Fibroblast of peridontal ligament (primary cell): ENCODE measurements at regions not wholly inside any gene's neighbourhood (a gene's known extent, or its start where the extent isn't known, plus 50 kb on each side); places are given as distances from the start of the nearest gene placed in this dataset.

Source experiments
- DNase-seq: peaks from one replicate; pipeline ENCODE4 v3.0.0-alpha.2; 2010; ENCODE audit errors: extremely low read depth

DNA sequence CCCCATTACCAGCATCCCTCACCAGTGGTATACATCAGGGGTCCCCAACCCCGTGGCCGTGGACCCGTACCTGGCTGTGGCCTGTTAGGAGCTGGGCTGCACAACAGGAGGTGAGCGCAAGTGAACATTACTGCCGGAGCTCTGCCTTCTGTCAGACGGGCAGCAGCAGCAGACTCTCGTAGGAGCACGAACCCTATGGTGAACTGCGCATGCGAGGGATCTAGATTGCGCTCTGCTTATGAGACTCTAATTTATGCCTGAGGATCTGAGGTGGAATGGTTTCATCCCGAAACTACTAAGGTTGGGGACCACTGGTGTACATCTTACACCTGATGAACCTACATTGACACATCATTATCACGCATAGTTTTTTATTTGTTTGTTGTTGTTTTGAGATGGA, 52.8 kb upstream of the DHX15 start:
- DNase-seq, result no peak

DNA sequence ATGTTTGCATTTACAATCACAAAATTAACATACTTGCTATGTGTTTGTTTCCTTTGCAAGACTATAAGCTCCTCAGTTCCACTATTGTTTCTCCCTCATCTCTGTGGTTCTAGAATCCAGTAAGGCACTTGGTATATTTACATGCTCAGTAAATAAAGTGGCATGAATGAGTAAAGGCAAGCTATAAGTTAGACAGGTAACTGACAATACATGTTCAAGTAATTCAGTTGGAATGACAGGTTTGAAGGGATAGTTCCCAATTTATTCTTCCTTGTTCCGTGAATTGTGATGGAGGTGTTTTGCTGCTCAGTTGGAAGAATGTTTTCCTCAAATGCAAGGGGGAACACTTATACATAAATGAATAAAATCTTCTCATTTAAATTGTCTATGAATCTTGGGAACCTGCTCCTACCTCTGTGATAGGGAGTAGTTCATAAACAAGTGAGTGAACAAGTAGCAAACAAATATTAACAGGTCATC, 54.1 kb upstream of the DHX15 start:
- no peak for DNase-seq

DNA sequence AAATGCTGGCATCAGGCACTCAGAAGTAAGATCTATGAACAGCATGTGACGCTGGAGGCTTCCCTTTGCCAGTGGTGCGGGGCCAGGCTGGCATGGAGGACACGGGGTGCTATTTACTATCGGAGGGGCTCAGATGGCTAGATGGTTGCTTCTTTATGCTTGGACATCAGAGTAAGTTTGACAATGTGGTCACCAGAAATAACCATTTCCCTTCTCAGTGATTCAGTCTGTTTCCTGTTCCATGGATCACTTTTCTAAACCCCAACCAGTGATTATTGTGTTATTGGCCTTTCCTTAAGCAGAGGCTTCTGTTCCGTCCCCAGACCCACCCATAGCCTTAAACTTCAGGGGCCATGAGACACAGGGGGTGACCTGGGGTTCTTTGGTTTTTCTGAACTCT, 55.4 kb upstream of the DHX15 start:
- no peak for DNase-seq

DNA sequence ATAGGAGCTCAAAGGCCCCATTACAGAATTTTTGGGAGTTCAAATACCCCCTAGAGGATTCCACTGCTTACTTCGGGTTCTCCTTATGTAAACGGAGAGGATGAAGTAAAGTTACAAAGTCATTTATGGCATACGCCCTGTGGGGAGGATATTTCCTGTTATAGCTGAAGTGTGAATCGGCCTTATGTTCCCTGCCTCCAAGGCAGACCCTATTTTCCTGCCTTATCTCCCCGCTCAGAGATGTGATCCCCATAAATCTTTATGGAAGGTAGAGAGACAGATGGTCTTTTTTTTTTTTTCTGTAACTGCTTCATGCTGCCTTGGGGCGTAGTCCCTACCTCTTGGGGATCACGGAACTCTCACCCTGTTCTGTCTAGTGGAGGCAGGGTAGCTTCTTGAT, 56.0 kb upstream of the DHX15 start:
- no peak for DNase-seq

DNA sequence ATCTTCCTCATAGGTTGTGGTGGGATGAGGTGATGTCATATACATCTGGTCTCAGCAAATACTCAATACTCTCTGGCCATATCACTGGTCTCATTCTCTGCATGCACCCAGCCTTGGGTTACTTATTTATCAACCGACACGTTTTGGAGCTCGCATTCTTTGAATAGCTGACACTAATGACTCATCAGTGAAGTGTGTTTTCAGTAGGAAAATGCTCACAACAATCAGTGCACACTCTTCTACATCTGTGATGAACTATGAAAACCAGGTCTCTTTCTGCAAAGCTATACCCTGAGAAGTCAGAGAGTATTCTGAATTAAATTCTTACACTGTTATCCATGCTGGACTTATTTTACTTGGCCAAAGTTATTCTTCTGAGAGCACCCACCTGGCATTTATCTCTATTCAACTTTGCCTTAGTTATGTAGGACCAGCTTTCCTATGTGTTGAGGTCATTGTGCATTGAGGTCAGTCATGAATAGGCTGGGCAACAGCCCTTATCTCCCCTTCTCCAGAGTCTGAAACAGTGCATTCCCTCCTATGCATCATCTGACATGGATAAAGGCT, 58.7 kb upstream of the DHX15 start:
- peak; percentile 15 for DNase-seq

DNA sequence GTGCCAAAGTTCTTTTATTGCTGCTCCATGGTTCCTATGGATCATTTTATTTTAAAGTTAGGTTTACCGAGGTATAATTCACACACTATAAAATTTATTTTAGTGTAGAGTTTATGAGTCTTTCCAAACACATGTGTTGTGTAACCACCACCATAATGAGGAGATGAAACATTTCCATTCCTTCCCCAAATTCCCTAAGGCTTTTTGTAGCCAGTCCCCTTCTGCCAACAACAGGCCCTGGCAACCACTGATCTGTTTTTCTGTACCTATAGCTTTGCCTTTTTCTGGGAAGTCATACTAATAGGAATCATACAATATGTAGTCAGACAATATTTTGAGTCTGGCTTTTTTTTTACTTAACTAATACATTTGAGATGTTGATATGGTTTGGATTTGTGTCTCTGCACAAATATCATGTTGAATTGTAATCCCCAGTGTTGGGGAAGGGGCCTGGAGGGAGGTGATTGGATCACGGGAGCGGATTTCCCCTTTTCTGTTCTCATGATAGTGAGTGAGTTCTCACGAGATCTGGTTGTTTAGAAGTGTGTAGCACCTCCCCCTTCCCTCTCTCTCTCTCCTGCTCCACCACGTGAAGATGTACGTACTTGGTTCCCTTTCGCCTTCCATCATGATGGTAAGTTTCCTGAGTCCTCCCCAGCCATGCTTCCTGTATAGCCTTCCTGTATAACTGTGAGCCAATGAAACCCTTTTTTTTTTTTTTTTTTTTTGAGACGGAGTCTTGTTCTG, 59.6 kb upstream of the DHX15 start:
- DNase-seq, result peak; percentile 33

DNA sequence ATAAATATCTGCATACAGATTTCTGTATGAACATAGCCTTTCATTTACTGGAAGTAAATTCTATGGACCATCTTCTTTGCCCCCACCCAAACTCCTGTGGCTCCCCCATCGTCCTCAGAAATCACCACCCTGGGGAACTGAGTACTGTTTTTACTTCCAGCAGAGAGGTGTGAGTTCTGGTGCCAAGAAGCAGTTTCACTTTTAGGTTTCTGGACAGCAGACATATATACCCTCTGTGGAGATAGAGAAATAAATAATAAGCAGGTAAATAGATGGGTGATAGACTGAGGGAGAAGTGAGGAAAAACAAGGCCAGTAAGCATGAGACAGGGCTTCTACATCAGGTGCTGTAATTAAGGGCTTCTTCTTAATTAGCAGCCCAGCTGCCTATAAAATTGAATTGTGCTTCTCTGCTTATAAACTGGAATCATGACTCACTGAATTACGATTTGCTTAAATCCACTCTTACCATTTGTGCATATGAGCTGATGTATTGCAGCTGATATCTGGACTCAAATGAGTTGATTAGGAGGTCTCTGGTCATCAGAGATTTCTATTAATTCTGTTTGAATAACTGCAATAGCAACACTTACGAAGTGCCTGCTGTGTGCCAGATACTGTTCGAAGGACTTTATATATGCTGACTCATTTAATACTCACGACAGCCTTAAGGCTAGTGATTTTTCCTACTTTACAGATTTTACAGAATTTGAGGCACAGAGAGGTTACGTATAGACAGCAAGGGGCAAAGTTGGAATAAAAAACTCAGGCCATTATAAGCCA, 60.8 kb upstream of the DHX15 start:
- DNase-seq, result peak; percentile 26

DNA sequence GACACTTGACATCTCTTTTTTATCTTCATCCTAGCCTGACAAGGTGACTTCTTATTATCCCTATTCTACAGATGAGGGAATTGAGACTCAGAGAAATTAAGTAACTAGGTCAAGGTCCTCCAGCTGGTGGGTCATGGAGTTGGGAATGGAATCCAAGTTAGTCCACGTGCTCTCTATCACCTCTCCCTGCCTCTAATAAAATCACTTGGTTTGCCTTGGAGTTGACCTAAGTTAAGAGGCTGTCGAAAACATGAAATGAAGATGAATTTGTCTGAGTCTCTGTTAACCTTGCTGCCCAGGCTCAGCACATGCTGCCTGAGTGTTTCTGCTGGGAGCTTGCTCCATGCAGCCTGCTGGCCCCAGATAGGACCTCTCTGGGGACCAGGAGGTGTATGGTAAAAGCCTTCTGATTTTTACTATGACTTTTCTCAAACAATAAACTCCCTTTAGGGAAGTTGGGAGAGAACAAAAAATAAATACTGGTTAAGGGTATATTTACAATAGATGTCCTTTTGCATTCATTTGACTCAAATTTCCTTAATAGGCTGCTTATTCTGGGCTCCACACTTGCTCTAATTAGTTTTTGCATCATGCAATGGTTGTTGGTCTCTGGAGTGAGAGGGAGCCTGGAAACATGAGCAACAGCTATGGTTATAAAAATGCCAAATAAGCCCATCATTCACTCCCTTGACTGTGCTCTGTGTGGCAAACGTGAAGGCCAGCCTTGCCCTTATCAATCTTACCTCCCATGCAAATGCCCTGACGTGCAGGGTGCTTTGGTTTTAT, 61.6 kb upstream of the DHX15 start:
- no peak for DNase-seq

DNA sequence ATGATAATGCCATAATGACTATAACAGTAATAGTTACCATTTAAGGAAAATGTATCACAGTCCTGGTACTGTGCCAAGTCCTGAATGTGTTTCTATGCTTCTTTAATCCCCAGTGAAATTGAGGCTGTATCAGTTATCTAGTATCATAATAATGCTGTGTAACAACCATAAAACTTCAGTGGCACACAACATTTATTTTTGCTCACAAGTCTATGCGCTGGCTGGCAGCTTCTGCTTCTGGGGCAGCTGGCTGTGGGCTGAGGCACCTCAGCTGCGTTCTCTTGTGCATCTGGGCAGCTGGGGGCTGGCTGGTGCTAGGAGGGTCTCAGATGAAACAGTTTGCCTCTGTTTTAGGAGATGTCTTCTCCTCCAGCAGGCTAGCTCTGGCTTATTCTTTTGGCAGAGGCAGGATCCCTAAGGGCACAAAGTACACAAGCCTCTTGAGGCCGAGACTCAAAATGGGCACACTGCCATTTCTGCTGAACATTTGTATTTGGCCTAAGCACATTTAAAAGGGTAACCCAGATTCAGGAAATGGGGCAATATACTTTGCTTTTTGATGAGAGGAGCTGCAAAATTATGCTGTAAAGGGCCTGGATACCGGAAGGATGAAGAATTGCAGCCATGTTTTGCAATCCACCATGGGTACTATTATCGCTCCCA, 62.6 kb upstream of the DHX15 start:
- DNase-seq, result no peak

DNA sequence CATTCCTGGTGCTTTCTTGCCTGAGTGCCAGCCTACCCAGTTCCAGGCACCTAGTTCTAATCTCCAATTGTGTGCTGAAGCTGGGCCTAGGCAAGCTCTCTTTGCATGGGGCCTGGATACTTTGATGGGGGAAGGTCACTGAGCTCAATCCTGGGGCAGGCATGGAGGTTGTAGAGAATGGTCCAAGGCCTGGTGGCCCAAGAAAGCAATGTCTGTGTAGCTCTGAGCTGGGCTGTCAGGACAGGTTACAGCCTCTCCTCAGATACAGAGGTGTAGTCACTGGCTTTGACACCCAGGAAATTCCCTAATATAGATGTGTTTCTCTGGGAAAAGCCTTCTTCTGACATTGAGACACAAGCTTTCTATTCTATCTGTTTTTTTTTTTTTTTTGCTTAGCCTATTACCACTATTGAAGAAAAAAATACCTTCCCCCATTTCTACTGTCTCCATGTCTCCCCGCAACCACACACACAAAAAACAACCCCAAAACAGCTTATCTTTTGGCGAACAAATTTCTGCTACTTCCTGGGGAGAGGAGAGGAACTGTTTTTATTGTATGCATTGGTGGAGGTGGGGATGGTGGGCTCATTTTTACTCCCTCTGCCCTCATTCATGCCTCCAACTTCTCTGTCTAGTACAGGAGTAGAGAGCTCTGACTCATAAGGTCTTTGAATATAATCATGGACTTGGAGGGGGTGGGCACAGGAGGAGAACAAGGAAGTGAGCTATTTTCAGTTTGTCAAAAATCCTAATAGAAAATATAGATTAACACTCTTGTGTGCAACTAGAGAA, 66.7 kb upstream of the DHX15 start:
- DNase-seq, result no peak

DNA sequence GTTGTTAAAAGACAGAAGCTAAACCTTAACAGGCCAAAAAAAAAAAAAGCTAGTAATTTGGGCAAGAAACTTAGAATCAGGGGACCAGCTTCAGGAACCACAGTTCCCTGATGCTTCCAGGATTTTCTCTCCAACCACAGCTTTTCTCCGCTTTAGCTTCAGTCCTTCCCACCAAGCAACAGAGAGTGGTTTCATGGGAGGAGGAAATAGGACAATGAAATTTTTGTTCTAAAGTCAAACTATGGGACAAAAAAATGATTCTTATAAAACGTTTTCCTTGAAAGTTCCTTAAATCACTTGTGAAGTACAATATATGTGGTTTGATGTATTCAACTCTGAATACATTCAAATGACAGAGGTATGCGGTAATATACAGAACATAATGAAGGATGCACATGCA, 71.0 kb upstream of the DHX15 start:
- no peak for DNase-seq

DNA sequence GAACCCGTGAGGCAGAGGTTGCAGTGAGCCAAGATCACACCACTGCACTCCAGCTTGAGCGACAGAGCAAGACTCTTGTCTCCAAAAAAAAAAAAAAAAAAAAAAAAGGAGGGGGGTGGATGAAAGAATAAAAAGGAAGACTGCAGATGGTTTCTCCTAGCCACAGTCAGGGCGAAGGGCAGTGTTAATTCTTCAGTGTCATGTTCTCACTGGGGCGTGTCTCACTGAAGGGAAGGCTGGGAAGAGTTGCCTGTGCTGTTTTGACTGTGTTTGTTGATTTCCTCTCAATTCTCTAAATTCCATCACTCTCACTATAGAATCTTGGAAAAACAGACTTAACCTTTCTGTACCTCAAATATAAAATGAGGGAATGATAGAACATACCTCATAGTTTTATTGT, 71.6 kb upstream of the DHX15 start:
- no peak for DNase-seq

DNA sequence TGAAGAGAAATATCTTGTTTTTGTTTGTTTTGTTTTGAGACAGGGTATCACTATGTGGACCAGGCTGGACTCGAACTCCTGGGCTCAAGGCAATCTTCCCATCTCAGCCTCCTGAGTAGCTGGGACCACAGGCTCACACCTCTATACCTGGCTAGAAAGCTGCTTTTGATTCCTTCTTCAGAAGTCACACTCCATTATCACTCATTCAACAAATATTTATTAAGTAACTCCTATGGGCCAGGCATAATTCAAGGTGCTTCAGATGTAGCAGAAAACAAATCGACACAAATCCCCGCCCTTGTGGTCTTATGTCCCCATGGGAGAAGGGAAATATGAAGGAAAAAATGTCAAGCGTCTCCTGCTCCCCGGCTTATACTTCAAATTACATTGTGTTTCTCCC, 72.6 kb upstream of the DHX15 start:
- DNase-seq, result no peak

DNA sequence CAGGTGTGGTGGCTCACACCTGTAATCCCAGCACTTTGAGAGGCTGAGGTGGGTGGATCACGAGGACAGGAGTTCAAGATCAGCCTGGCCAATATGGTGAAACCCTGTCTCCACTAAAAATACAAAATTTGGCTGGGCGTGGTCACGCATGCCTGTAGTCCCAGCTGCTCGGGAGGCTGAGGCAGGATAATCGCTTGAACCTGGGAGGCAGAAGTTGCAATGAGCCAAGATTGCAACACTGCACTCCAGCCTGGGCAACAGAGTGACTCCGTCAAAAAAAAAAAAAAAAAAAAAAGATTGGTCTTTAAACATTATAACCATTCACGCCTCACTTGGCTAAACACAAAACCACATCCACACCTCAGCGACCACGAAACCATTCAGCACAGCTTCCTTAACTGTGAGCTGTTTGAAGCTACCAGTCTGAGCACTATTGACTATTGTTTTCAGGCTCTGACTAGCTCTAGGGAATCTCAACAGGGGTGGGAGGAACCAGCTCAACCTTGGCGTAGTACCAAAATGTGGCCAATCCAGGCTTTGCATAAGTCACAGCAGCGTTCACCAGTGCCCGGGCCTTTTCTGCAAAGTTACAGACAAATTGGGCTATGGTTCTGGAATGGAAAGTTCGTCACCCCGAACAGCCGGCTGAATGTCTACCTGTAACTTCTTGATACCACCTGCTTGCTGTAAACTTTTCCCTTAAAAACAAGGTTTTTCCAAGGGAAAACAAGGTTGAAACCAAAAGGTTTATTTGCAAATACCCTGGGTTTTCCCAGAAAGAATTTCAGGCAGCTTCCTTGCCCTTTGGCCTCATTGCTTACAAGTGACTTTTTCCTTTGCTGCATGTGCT, 73.6 kb upstream of the DHX15 start:
- DNase-seq, result peak; percentile 54

DNA sequence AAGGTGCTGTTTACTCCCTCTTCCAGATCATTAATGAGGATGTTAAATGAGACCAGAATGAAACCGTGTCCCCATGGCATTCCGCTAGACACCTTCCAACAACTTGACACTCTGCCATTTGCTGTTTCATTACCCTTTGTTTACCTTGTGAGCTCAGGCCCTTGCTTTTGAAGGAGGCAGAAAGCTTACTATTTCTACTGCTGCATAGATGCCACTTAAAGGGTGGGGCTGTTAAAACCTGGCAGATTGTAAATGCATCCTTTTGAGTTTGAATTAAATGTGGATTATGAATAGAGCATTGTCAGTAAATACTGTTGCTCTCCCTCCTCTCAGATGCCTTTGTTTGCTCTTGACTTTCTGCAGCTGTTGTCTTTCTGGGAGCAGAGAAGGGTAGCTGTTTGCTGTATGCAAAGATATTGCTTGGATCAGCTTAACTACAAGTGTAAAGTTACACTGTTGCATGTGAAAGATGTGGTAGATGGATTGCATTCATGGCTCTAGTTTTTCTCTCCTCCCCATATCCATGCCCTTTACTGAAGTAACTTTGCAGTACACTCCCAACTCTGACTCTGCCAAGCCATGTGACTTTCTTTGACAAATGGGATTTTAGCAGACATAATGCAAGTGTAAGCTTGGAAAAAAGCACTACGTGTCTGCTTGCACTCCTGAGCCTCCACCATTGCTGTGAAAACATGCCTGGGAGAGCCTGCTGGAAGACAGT, 75.0 kb upstream of the DHX15 start:
- peak; percentile 55 for DNase-seq

DNA sequence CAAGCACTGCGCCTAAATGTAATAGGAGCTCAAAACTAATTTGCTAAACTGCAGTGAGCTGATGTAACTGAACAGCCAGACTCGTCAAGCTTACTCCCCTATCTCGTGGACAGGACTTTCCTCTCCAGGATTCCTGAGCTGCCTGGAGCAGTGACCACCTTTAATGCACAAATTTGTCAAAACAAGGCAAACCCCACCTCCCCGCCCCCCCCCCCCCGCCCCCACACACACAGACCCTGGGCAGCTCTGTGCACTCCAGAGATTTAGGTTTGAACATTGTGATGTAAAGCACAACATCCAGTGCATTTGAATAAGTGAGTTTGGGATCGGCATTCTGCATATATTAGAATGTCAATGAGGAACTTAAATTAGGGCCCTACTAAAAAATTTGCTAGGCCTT, 77.7 kb upstream of the DHX15 start:
- no peak for DNase-seq

DNA sequence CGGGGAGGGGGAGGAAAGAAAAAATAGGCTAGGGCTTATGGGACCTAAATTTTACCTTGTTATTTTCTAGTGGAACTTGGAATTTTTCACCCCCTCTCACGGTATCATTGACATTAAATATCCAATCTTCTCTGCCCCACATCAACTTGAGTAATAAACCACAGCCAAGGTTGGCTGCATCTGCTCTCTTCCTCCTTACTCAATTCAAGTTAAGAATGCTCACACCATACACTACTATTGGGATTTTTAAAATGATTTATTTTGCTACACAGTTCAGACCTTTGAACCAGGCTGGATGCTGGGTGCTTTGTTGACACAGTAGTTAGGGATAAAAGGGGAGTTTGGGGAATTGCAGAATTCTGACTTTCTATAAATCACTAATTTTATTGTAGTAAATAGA, 78.2 kb upstream of the DHX15 start:
- no peak for DNase-seq

DNA sequence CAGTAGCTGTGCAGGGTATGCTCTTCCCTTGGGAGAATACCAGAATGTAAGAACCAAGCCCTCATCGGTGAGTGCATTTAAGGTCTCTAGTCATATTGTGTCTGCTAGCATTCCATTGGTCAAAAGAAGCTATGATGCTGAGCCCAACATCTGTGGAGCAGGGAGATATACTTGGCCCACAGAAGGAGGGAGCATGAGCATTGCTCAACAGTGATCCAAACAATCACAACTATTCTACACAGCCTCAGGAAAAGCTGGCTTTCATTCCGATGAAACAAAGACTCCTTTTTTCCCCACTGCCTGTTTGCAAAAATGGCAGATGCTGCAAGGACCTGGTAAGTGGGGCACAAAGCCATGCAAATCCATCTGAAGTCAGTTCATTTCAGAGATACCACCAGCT, 80.6 kb upstream of the DHX15 start:
- DNase-seq, result peak; percentile 84

DNA sequence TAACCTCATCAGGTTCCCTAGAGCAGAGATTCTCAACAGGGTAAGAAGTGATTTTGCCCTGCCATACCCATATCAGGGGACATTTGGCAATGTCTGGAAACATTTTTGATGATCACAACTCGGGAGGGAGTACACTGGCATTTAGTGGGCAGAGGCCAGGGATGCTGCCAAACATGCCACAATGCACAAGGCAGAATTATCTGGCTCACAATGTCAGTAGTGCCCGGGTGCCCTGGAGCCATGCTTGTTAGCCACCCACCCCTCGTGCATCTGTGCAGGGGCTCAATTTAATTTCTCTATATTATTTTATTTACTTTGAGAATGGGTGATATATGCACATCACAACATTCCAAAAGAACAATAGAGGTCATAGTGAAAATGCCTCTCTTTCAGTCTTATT, 82.0 kb upstream of the DHX15 start:
- no peak for DNase-seq
